ENCODE measurements at regions not wholly inside any gene's neighbourhood (a gene's known extent, or its start where the extent isn't known, plus 50 kb on each side); places are given as distances from the start of the nearest gene placed in this dataset.

- TF ChIP-seq CTCF (IDR thresholded peaks at IDR 0.05): no peak
- TF ChIP-seq ZFX (IDR thresholded peaks at IDR 0.05; ENCODE audit: borderline replicate concordance): no peak
Observed at GRCh38 chr2:139911160-139911559, 1131.0 kb upstream of the NXPH2 start.

All from 22Rv1 (cell line).